ENCODE measurements at regions not wholly inside any gene's neighbourhood (a gene's known extent, or its start where the extent isn't known, plus 50 kb on each side); places are given as distances from the start of the nearest gene placed in this dataset.

DNA sequence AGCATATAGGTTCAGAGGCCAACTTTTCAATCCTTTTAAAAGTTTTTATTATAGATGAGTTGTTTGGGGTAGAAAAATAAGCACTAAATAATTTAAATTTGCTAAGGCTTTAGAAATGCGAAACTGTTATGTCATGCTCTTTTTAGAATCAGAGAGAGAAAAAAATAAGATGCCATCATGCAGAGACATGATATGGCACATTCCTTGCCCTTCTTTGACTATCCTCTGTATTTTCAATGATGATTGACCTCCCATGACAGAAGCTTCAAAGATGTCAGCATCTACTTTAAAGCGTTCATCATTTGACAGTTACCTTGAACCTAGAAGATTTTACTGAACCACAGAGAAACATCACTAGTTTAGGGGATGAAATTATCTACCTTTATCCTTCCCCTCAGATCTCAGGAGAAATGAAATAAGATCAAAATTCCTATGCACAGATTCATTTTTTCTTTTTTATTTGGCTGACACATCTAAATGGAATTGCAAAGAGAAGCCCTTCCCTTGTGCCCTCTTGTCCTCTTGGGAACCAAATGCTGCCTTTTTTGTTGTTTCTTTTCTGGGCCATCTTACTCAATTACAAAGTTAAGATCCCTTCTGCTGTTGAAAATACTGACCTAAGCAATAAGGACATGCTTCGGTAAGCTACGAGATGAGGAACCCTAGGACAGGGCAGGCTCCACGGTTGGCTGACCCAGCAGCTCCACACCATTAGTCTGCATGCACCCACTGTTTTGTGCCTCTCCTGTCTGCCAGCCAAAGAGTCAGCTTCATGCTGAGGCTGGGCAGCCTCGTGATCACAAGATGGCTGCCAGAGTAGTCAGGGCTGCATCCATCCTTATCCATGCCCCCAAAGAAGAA lies 289.7 kb upstream of the TPM1 start:
- Mint-ChIP-seq H3K36me3 (no peaks in the 10 kb centered on the region), H3K27ac (no peak overlapping the region), H3K27me3 (peaks cover 4% of the 10 kb centered on the region), H3K9me3 (no peaks in the 10 kb centered on the region), H3K4me1 (ENCODE audit: low read depth) (no peaks in the 10 kb centered on the region), H3K4me3 (no peak overlapping the region)
- intact Hi-C loops (cut with micrococcal nuclease), result no loop called here
- CTCF ChIA-PET, result interaction anchor here (1.0 to 1.3 kb wide), 2 partner anchors 11 to 14 kb away, joined by 3 read pairs; no protein-coding TSS in a partner anchor
- POLR2A ChIA-PET, result no interaction called here
- no peak for DNase-seq

DNA sequence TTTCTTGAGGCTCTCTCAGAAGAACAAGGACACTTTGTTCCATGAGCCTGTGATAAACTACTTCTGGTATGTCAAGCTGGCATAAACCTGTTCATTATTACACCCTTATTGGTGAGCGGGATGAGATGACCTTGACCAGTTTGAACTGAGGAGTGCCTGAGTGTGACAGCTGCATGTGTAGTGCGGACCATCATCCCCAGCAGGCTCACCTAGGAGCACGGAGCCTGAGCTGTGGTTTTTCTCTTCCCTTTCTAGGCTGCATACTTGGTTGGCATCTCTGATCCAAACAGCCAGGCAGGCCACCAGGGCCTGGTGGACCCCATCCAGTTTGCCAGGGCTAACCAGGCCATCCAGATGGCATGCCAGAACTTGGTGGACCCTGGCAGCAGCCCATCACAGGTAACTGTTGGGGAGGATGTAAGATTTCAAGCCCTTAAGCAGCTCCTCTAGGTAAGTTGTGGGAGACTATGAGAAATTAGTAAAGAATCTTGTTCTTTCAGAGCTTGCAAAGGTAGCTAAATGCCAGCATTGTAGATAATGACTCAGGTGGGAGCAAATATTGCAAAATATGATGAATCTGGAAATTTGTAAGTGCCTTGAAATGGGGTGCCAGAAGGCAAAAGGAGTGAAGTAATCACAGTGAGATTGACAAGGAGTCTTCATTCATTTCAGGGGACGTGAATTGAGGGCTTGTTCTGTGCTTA lies 288.9 kb upstream of the TPM1 start:
- Mint-ChIP-seq H3K4me3 (no peak overlapping the region), H3K27me3 (peaks cover 4% of the 10 kb centered on the region), H3K36me3 (no peaks in the 10 kb centered on the region), H3K27ac (no peak overlapping the region), H3K4me1 (ENCODE audit: low read depth) (no peaks in the 10 kb centered on the region), H3K9me3 (no peaks in the 10 kb centered on the region)
- POLR2A ChIA-PET, result no interaction called here
- CTCF ChIA-PET, result interaction anchor here (1.3 kb wide), 1 partner anchor 14 kb away, joined by 3 read pairs; no protein-coding TSS in a partner anchor
- DNase-seq, result no peak
- intact Hi-C loops (cut with micrococcal nuclease), result no loop called here

DNA sequence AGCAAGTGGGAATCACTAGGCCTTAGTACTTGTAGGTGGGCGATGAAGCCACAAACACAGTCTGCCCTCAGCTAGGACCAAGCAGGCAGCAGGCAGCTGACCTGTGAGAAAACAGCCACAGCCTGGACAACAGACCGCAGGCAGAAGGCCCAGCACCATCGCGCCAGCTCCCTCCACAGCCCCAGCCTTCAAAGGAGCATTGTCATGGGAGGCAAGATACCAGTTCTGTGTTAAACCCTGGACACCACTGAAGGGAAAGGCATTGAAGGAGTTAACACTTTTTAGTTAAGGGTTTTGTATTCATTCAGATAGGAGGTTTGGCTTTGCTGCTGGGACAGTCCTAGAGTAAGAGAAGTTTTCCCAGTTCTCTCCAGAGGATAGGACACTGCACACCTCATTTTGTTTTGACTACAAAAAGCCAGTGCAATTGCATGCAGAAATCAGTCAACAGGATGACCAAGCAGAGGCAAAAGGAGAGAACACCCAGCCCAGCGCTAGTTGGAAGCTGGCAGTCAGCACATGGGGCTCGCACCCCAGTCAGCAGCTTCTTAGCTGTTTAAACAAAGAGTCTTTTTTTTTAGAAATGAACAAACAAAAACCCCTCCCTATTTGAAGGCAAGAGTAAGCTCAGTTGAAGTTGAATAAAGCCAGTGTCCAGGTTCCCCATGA lies 286.1 kb upstream of the TPM1 start:
- ChIA-PET CTCF (interaction anchor here (1.3 kb wide), 1 partner anchor 16 kb away, joined by 4 read pairs; no protein-coding TSS in a partner anchor), POLR2A (no interaction called here)
- Mint-ChIP-seq H3K36me3 (no peaks in the 10 kb centered on the region), H3K4me1 (ENCODE audit: low read depth) (no peaks in the 10 kb centered on the region), H3K9me3 (no peaks in the 10 kb centered on the region), H3K27me3 (peaks cover 1% of the 10 kb centered on the region), H3K4me3 (no peak overlapping the region), H3K27ac (no peak overlapping the region)
- intact Hi-C loops (cut with micrococcal nuclease), result no loop called here
- DNase-seq, result no peak

DNA sequence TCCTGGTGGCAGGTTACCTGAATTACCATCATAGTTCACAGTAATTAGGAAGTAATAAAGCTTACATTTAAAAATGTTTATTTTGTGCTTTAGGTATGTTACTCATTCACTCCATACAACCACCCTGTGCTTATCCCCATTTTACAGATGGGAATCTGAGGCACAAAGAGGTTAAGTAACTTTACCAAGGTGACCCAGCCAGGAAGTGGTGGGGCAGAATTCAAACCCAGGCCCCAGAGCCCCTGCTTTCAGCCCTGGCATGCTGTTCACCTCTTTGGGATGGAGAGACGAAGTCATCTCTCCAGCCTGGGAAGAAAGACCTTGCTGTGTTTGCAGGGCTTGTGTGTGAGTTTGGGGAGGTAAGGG lies 285.6 kb upstream of the TPM1 start:
- Mint-ChIP-seq H3K9me3 (no peaks in the 10 kb centered on the region), H3K4me3 (no peak overlapping the region), H3K4me1 (ENCODE audit: low read depth) (no peaks in the 10 kb centered on the region), H3K27me3 (peaks cover 1% of the 10 kb centered on the region), H3K36me3 (no peaks in the 10 kb centered on the region), H3K27ac (no peak overlapping the region)
- ChIA-PET POLR2A (no interaction called here), CTCF (interaction anchor here (1.3 kb wide), 1 partner anchor 17 kb away, joined by 4 read pairs; no protein-coding TSS in a partner anchor)
- DNase-seq, result no peak
- intact Hi-C loops (cut with micrococcal nuclease), result no loop called here

DNA sequence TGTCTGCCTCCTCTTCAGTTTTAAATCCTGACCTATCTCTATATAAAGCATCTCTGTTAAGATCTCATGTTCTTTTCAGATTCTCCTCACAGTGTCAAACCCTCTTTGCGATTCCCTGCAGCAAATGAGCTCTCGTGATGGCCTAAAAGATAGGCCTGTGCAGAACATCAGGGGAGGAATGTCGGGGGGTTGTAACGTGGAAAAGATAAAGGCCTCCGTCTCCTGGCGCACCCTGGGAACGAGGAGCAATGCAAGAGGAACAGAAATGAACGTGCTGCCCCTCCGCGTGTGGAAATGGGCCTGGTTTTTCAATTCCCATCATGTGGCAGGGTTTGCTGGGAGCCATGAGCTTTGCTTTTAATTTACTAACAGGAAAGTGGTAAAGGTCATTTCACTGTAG lies 285.0 kb upstream of the TPM1 start:
- Mint-ChIP-seq H3K9me3 (no peaks in the 10 kb centered on the region), H3K36me3 (no peaks in the 10 kb centered on the region), H3K27me3 (peaks cover 1% of the 10 kb centered on the region), H3K4me1 (ENCODE audit: low read depth) (no peaks in the 10 kb centered on the region), H3K4me3 (no peak overlapping the region), H3K27ac (no peak overlapping the region)
- ChIA-PET POLR2A (no interaction called here), CTCF (interaction anchor here (1.3 to 2.4 kb wide), 2 partner anchors 15 to 17 kb away, joined by 4 to 10 read pairs; no protein-coding TSS in a partner anchor)
- intact Hi-C loops (cut with micrococcal nuclease), result no loop called here
- DNase-seq, result no peak

DNA sequence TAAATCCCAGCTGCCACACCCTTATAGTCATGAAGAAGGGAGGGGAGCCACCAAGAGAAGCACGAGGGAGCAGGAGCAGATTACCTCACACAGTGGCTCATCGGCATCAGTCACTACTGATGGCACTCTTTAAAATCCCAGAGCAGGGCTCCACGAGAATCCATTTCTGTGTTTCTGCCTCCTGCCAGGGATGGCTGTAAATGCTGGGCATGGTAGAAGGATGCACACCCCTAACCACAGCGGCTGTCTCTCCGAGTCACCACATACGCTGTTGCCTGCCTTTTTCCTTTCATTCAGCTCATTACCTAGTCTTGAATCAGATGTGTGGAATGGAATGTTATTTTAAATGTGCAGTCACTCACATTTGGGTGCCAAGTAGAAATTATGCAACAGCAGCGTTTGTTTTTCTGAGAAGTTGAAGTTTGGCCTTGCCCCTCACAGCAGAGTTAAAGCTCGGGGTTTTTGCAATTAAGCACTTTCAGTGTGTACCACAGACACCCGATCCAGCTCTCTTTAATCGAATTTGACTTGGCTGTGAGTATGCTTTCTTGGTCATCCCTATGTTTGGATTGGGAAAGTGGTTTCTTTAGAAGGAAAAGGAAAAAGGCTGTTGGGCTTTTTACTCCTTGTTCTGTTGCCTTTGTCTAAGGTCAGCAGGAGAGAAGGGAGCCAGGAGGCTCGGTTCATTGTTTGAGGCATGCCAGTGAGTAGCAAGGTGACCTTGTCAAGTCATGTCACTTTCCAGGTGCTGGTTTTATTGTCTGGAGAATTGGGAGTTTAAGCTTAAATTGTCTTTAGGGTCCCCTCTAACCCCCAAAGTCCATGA lies 284.2 kb upstream of the TPM1 start:
- Mint-ChIP-seq H3K36me3 (no peaks in the 10 kb centered on the region), H3K4me3 (no peak overlapping the region), H3K27me3 (no peaks in the 10 kb centered on the region), H3K4me1 (ENCODE audit: low read depth) (no peaks in the 10 kb centered on the region), H3K27ac (no peak overlapping the region), H3K9me3 (no peaks in the 10 kb centered on the region)
- intact Hi-C loops (cut with micrococcal nuclease), result no loop called here
- POLR2A ChIA-PET, result no interaction called here
- no peak for DNase-seq
- CTCF ChIA-PET, result interaction anchor here (2.4 kb wide), 1 partner anchor 16 kb away, joined by 10 read pairs; no protein-coding TSS in a partner anchor

DNA sequence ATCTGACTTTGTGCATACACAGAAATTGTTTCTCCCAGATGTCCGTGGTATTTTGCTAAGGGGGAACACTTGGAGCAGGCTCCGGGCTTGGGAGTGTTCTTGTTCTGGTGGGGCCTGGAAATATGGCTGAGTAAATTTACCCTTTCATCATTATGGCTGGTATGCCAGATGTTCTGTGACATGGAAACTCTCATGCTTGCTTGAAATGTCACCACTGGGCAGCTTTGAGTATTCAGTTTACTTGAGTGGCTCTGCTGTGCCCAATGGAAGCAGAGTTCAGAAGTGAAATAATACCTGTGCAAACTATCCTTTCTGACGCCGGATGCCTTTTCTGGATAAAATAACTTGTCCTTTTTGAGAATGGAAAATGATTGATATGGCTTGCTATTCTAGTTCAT lies 283.6 kb upstream of the TPM1 start:
- intact Hi-C loops (cut with micrococcal nuclease), result no loop called here
- no peaks in the 10 kb centered on the region for H3K4me1 Mint-ChIP-seq (ENCODE audit: low read depth)
- H3K36me3 Mint-ChIP-seq, result no peaks in the 10 kb centered on the region
- no peaks in the 10 kb centered on the region for H3K27me3 Mint-ChIP-seq
- POLR2A ChIA-PET, result no interaction called here
- no peak for DNase-seq
- CTCF ChIA-PET, result interaction anchor here (2.4 kb wide), 1 partner anchor 16 kb away, joined by 10 read pairs; no protein-coding TSS in a partner anchor
- H3K9me3 Mint-ChIP-seq, result no peaks in the 10 kb centered on the region
- no peak overlapping the region for H3K27ac Mint-ChIP-seq
- H3K4me3 Mint-ChIP-seq, result no peak overlapping the region

DNA sequence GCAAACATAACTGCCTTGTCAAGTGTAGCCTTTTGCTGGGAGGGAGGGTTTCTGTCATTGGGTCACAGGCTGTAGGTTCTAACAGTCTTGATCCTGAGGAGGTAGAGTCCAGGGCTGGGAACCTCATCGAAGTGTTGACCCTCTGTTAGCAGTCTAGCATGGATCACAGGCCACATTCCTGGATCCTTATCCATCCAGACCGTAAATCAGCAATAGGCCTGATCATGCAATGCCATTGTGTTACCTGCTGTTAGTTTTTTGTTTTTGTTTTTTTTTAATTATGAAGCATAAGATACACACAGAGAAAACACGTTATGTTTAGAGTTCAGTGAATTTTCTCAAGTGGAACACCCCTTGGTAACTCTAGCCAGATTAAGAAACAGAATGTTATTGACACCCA lies 282.0 kb upstream of the TPM1 start:
- ChIA-PET POLR2A (no interaction called here), CTCF (no interaction called here)
- Mint-ChIP-seq H3K4me1 (ENCODE audit: low read depth) (no peaks in the 10 kb centered on the region), H3K36me3 (no peaks in the 10 kb centered on the region), H3K27ac (no peak overlapping the region), H3K9me3 (no peaks in the 10 kb centered on the region), H3K27me3 (no peaks in the 10 kb centered on the region), H3K4me3 (no peak overlapping the region)
- no peak for DNase-seq
- intact Hi-C loops (cut with micrococcal nuclease), result no loop called here

DNA sequence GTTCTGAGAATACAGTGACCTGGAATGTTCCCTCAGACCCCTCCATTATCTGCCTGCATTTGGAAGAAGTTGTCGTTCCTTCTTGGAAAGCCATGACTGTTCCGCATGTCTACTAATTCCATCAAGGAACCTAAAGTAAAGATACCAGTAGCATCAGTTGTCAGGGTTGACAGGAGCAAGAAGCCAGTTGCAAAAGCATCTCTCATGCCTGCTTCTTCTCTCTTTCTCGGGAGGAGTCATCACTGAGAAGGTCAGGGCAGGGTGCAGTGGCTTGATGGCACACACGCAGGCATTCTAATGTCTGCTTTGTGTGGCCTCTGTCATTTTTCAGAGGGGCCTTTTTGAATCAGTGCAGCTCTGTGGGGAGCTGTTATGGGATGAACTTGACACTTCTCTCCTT lies 276.6 kb upstream of the TPM1 start:
- Mint-ChIP-seq H3K27me3 (no peaks in the 10 kb centered on the region), H3K9me3 (no peaks in the 10 kb centered on the region), H3K27ac (no peak overlapping the region), H3K4me3 (no peak overlapping the region), H3K4me1 (ENCODE audit: low read depth) (no peaks in the 10 kb centered on the region), H3K36me3 (no peaks in the 10 kb centered on the region)
- CTCF ChIA-PET, result interaction anchor here (1.1 kb wide), 1 partner anchor 23 kb away, joined by 3 read pairs; no protein-coding TSS in a partner anchor
- POLR2A ChIA-PET, result no interaction called here
- DNase-seq, result no peak
- intact Hi-C loops (cut with micrococcal nuclease), result no loop called here

DNA sequence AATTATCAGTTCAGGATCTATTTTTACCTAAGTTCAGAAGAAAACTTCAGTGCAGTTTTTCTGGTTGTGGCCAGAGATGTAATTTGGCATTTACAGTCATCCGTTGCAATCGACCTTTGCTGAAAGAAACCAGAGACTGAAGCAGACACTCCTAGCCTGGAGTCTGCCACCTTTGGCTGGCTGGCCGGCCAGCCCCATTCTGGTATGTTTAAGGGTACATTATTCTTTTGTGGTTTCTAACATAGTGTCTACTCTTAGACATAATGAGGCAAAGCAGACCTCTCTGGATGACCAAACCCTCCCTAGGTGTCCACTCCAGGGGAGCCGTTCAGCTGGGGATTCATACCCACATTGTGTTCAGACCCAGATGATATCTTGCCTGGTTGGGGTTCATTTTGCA lies 275.9 kb upstream of the TPM1 start:
- DNase-seq, result no peak
- Mint-ChIP-seq H3K27me3 (no peaks in the 10 kb centered on the region), H3K36me3 (no peaks in the 10 kb centered on the region), H3K4me1 (ENCODE audit: low read depth) (no peaks in the 10 kb centered on the region), H3K27ac (no peak overlapping the region), H3K9me3 (no peaks in the 10 kb centered on the region), H3K4me3 (no peak overlapping the region)
- ChIA-PET POLR2A (no interaction called here), CTCF (interaction anchor here (1.1 kb wide), 1 partner anchor 24 kb away, joined by 3 read pairs; no protein-coding TSS in a partner anchor)
- intact Hi-C loops (cut with micrococcal nuclease), result no loop called here

DNA sequence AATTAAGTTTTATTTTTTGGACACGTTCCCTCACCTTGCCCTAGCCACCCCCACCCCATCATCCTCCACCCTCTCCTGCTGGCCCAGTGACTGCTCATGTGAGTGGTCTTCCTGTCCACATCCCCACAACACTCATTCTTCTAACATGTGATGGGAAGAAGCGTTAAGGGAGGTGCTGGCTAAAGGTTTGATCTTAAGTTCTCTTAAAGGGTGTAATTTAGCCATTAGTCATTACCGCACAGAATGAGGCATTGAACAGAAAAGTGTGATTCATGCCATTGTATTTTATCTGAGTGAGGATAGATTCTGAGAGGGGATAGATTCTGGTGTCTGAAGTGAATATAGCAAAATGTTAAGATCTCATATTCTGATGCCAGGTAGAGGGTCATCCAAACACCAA lies 272.9 kb upstream of the TPM1 start:
- POLR2A ChIA-PET, result no interaction called here
- H3K27me3 Mint-ChIP-seq, result no peaks in the 10 kb centered on the region
- no peak for DNase-seq

More for the DNA sequence above, 272.9 kb upstream of the TPM1 start:
- Mint-ChIP-seq H3K9me3 (no peaks in the 10 kb centered on the region), H3K4me1 (ENCODE audit: low read depth) (no peaks in the 10 kb centered on the region), H3K36me3 (no peaks in the 10 kb centered on the region), H3K4me3 (no peak overlapping the region), H3K27ac (no peak overlapping the region)
- intact Hi-C loops (cut with micrococcal nuclease), result no loop called here
- CTCF ChIA-PET, result no interaction called here

Measured in activated CD4-positive, alpha-beta memory T cell treated with anti-CD3 and anti-CD28 coated beads for 36 hours (primary cell).